Esophagus (tissue), 2 donors: ENCODE measurements at regions not wholly inside any gene's neighbourhood (a gene's known extent, or its start where the extent isn't known, plus 50 kb on each side); places are given as distances from the start of the nearest gene placed in this dataset.

Experiments used
- H3K27ac ChIP-seq, 2 donors: one replicate each; pipeline ENCODE4 v1.5.1; 2013; ENCODE audit warnings: low read depth in 2 of 2, mild to moderate bottlenecking in 2 of 2, inconsistent platforms in 1 of 2, low read length in 1 of 2, moderate library complexity in 1 of 2
- H3K27me3 ChIP-seq, 2 donors: one replicate each; pipeline ENCODE4 v1.6.1; 2013; ENCODE audit warnings: low read length in 2 of 2, control low read depth in 1 of 2, mild to moderate bottlenecking in 1 of 2; ENCODE audit not compliant: insufficient read depth in 2 of 2, control insufficient read depth in 1 of 2
- H3K36me3 ChIP-seq, 2 donors: one replicate each; pipeline ENCODE4 v1.6.1; 2013; ENCODE audit warnings: low read length in 1 of 2; ENCODE audit not compliant: control insufficient read depth in 2 of 2, insufficient read depth in 2 of 2
- H3K4me1 ChIP-seq, 2 donors: one replicate each; pipeline ENCODE4 v1.6.1; 2013; ENCODE audit warnings: low read length in 1 of 2; ENCODE audit not compliant: control insufficient read depth in 2 of 2, insufficient read depth in 2 of 2
- H3K4me3 ChIP-seq, 2 donors: one replicate each; pipeline ENCODE4 v1.5.1; 2013; ENCODE audit warnings: low read length in 2 of 2, mild to moderate bottlenecking in 2 of 2, low read depth in 1 of 2, moderate library complexity in 1 of 2
- H3K9me3 ChIP-seq, 2 donors: one replicate each; pipeline ENCODE4 v1.6.1; 2013; ENCODE audit warnings: mild to moderate bottlenecking in 2 of 2, low read depth in 1 of 2, low read length in 1 of 2, moderate library complexity in 1 of 2; ENCODE audit not compliant: control insufficient read depth in 2 of 2, insufficient read depth in 1 of 2
- WGBS, 2 donors: extraction: QIAGEN DNeasy Blood & Tissue Kit; methylation state at CpG; one replicate each; pipeline ENCODE4 v1.1.7; 2013; 5-methylcytosine and 5-hydroxymethylcytosine counted together
- donor health status: healthy with polysubstance abuse.
- donor health status: Bipolar disorder and iron deficiency.

GRCh38 chr6:126618639-126619343 is 278.9 kb downstream of the CENPW start:
- 40 to 42% methylated on average over 1 of the region's 1 CpG for WGBS, 2 donors
- Histone ChIP-seq H3K27ac (no peak overlapping the region), H3K9me3 (no peaks in the 10 kb centered on the region), H3K27me3 (no peaks in the 10 kb centered on the region), H3K36me3 (no peaks in the 10 kb centered on the region), H3K4me1 (no peaks in the 10 kb centered on the region), H3K4me3 (no peak overlapping the region)

- H3K4me3 ChIP-seq, result no peak overlapping the region
- WGBS, 2 donors, result 63 to 68% methylated on average over 1 of the region's 1 CpG
- no peaks in the 10 kb centered on the region for H3K27me3 ChIP-seq
- H3K9me3 ChIP-seq, result no peaks in the 10 kb centered on the region
- H3K4me1 ChIP-seq, result no peaks in the 10 kb centered on the region
- no peaks in the 10 kb centered on the region for H3K36me3 ChIP-seq
- no peak overlapping the region for H3K27ac ChIP-seq
Measured at GRCh38 chr6:126620719-126621118, 280.8 kb downstream of the CENPW start.

GRCh38 chr6:126625019-126625418 is 285.1 kb downstream of the CENPW start:
- no peak overlapping the region for H3K4me3 ChIP-seq
- 63 to 71% methylated on average over 2 of the region's 2 CpGs for WGBS, 2 donors

GRCh38 chr6:126628125-126628524 is 288.2 kb downstream of the CENPW start:
- WGBS, 2 donors, result 50 to 57% methylated on average over 3 of the region's 3 CpGs
- Histone ChIP-seq H3K36me3 (no peaks in the 10 kb centered on the region), H3K4me1 (no peaks in the 10 kb centered on the region), H3K27ac (no peak overlapping the region), H3K4me3 (no peak overlapping the region), H3K27me3 (no peaks in the 10 kb centered on the region), H3K9me3 (no peaks in the 10 kb centered on the region)

More at GRCh38 chr6:126625019-126625418, 285.1 kb downstream of the CENPW start:
- Histone ChIP-seq H3K27ac (no peak overlapping the region), H3K27me3 (no peaks in the 10 kb centered on the region), H3K4me1 (no peaks in the 10 kb centered on the region), H3K36me3 (no peaks in the 10 kb centered on the region), H3K9me3 (no peaks in the 10 kb centered on the region)

GRCh38 chr6:126631363-126631762 is 291.4 kb downstream of the CENPW start:
- H3K4me3 ChIP-seq, result no peak overlapping the region
- H3K9me3 ChIP-seq, result no peaks in the 10 kb centered on the region
- H3K27ac ChIP-seq, result no peak overlapping the region
- no peaks in the 10 kb centered on the region for H3K27me3 ChIP-seq
- 57 to 60% methylated on average over 2 of the region's 2 CpGs for WGBS, 2 donors
- no peaks in the 10 kb centered on the region for H3K4me1 ChIP-seq
- H3K36me3 ChIP-seq, result no peaks in the 10 kb centered on the region

GRCh38 chr6:126632271-126632670 is 292.4 kb downstream of the CENPW start:
- H3K4me1 ChIP-seq, result no peaks in the 10 kb centered on the region
- WGBS, 2 donors, result 53 to 61% methylated on average over 1 of the region's 1 CpG
- H3K27ac ChIP-seq, result no peak overlapping the region

GRCh38 chr6:126633373-126633772 is 293.5 kb downstream of the CENPW start:
- H3K27ac ChIP-seq, result no peak overlapping the region
- no peaks in the 10 kb centered on the region for H3K4me1 ChIP-seq
- no peaks in the 10 kb centered on the region for H3K9me3 ChIP-seq
- H3K36me3 ChIP-seq, result no peaks in the 10 kb centered on the region
- H3K4me3 ChIP-seq, result no peak overlapping the region
- no peaks in the 10 kb centered on the region for H3K27me3 ChIP-seq
- WGBS, 2 donors, result 65 to 68% methylated on average over 1 of the region's 1 CpG

More at GRCh38 chr6:126632271-126632670, 292.4 kb downstream of the CENPW start:
- no peak overlapping the region for H3K4me3 ChIP-seq
- H3K9me3 ChIP-seq, result no peaks in the 10 kb centered on the region
- H3K27me3 ChIP-seq, result no peaks in the 10 kb centered on the region
- H3K36me3 ChIP-seq, result no peaks in the 10 kb centered on the region

- 69 to 74% methylated on average over 2 of the region's 2 CpGs for WGBS, 2 donors
- Histone ChIP-seq H3K4me1 (no peaks in the 10 kb centered on the region), H3K27ac (no peak overlapping the region), H3K27me3 (no peaks in the 10 kb centered on the region), H3K36me3 (no peaks in the 10 kb centered on the region), H3K9me3 (no peaks in the 10 kb centered on the region), H3K4me3 (no peak overlapping the region)
Measured at GRCh38 chr6:126640356-126640755, 300.4 kb downstream of the CENPW start.

GRCh38 chr6:126640921-126641320 is 301.0 kb downstream of the CENPW start:
- no peaks in the 10 kb centered on the region for H3K27me3 ChIP-seq
- no peaks in the 10 kb centered on the region for H3K36me3 ChIP-seq
- no peaks in the 10 kb centered on the region for H3K9me3 ChIP-seq
- no peak overlapping the region for H3K27ac ChIP-seq
- no peak overlapping the region for H3K4me3 ChIP-seq
- H3K4me1 ChIP-seq, result no peaks in the 10 kb centered on the region

- 81 to 83% methylated on average over 1 of the region's 1 CpG for WGBS, 2 donors
- H3K9me3 ChIP-seq, result no peaks in the 10 kb centered on the region
- H3K4me1 ChIP-seq, result no peaks in the 10 kb centered on the region
- no peaks in the 10 kb centered on the region for H3K27me3 ChIP-seq
- H3K4me3 ChIP-seq, result no peak overlapping the region
- H3K27ac ChIP-seq, result no peak overlapping the region
- H3K36me3 ChIP-seq, result no peaks in the 10 kb centered on the region
Measured at GRCh38 chr6:126641641-126642040, 301.7 kb downstream of the CENPW start.
